ENCODE measurements at regions not wholly inside any gene's neighbourhood (a gene's known extent, or its start where the extent isn't known, plus 50 kb on each side); places are given as distances from the start of the nearest gene placed in this dataset.

- TF ChIP-seq CTCF (IDR thresholded peaks at IDR 0.05; ENCODE audit: low read depth, low read length, poor library complexity, severe bottlenecking) (no peak), EZH2phosphoT487 (IDR thresholded peaks at IDR 0.05; ENCODE audit: borderline replicate concordance, low read length) (no peak)
These were observed 1284.9 kb upstream of the LRRTM1 start for GRCh38 chr2:81589406-81589805.

Data from DOHH2 (cell line).